ENCODE measurements at regions not wholly inside any gene's neighbourhood (a gene's known extent, or its start where the extent isn't known, plus 50 kb on each side); places are given as distances from the start of the nearest gene placed in this dataset.

DNA sequence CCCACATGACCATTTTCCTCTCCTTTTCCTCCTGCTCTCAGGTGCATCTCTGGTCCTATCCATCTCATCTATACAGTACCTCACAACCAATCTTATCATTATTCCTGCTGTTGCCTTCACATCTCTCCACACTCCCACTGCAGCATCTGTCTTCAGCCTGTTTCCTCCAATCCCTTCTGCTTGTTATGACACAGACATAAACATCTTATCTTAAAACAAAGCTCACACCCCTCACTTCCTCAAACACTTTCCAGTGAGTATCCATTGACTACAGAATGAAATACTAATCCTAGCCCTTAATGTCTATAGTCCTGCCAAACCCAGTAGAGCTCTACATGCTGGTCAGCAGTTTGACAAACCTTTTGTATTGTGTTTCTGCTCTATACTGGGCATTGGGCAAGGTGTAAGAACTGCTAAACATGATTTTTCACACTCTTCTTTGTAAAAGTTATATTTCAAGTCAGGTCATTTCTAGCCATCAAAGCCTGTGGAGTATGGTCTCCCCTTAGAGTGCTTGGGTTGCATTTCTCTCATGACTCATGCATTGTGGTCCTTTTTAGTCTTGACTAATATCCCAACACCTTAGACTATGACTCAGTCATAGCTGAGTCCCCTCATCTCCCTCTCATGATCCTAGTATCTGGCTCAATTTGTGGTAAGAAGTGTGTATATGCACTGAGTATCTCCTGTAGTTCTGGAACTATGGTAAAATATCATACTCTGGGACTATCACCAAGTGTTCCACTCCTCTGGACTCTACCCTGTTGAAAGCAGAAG, 187.0 kb downstream of the CYRIA start:
- TF ChIP-seq, protein P1, sequence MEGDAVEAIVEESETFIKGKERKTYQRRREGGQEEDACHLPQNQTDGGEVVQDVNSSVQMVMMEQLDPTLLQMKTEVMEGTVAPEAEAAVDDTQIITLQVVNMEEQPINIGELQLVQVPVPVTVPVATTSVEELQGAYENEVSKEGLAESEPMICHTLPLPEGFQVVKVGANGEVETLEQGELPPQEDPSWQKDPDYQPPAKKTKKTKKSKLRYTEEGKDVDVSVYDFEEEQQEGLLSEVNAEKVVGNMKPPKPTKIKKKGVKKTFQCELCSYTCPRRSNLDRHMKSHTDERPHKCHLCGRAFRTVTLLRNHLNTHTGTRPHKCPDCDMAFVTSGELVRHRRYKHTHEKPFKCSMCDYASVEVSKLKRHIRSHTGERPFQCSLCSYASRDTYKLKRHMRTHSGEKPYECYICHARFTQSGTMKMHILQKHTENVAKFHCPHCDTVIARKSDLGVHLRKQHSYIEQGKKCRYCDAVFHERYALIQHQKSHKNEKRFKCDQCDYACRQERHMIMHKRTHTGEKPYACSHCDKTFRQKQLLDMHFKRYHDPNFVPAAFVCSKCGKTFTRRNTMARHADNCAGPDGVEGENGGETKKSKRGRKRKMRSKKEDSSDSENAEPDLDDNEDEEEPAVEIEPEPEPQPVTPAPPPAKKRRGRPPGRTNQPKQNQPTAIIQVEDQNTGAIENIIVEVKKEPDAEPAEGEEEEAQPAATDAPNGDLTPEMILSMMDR (conservative IDR thresholded peaks at IDR 0.05): no peak
- Mint-ChIP-seq H3K36me3 (no peaks in the 10 kb centered on the region), H3K9me3 (no peaks in the 10 kb centered on the region), H3K4me3 (no peak overlapping the region), H3K27ac (no peak overlapping the region), H3K27me3 (peaks cover 7% of the 10 kb centered on the region), H3K4me1 (ENCODE audit: unreplicated experiment) (peaks cover 4% of the 10 kb centered on the region)
- DNase-seq (ENCODE audit: extremely low spot score, unreplicated experiment): no peak

DNA sequence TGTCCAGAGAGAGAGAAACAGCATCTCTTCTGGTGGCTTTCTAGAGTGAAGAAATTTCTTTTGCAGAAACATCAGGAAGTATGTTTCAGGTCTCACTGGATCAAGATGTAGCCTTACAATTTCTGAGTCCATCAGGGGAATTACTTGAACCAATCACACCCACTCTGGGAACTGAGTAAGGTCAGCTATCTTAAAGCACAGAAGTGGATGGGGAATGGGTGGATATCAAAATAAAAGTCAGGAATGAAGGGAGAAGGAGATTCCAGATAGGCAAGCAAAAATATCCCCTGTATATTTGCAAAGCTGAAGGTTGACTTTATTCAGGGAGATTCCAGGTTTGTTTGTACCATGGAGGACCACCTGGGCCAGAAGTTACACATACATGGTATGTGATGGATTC, 188.0 kb downstream of the CYRIA start:
- Mint-ChIP-seq H3K27ac (no peak overlapping the region), H3K4me3 (no peak overlapping the region), H3K4me1 (ENCODE audit: unreplicated experiment) (peaks cover 4% of the 10 kb centered on the region), H3K27me3 (peaks cover 7% of the 10 kb centered on the region), H3K36me3 (no peaks in the 10 kb centered on the region), H3K9me3 (no peaks in the 10 kb centered on the region)
- TF ChIP-seq, protein P1 (conservative IDR thresholded peaks at IDR 0.05): no peak
- no peak for DNase-seq (ENCODE audit: extremely low spot score, unreplicated experiment)

DNA sequence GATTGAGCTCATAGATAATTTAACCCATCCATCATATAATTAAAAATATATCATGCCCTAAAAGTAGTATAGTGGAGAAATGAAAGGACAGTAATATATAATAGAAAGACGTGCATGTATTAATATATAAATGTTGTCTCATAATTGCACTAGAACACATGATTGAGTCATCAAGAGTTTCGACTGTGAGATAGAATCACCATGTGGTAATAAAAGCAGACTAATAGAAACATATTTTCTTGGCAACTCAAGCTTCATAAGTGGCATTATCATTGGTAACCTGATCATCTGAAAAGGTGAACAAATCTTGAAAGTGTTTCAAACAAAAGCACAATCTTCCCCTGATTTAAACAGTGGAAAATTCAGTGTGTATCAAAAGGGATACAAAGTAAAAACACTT, 188.8 kb downstream of the CYRIA start:
- TF ChIP-seq, protein P1 (conservative IDR thresholded peaks at IDR 0.05): no peak

DNA sequence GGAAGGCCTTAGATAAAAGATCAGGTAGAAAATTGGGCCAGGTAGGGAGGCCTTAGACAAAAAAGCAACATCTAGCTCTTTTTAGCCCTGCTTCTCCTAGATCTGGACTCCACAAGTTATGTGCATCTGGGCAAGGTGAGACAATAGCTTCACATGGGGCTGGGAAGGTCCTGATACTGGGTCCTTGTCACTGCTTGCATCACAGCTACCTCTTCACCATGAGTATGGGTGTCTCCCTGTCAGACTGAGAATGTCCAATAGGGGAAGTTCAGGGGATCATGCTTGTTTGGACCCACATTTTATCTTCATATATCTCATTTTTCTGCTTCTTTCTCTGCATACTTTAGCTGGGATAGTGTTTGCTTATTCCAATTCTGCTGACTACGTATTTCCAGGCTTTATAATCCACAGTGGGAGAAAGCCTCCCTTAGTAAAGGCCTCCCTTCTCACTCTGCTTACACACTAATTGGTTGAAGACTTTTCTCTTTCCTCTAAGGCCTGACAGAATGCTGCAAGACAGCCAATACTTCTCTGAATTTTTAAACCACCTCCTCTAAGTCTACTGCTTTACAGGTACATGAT, 189.6 kb downstream of the CYRIA start:
- Mint-ChIP-seq H3K9me3 (no peaks in the 10 kb centered on the region), H3K4me3 (no peak overlapping the region), H3K36me3 (no peaks in the 10 kb centered on the region), H3K27ac (no peak overlapping the region), H3K4me1 (ENCODE audit: unreplicated experiment) (peaks cover 4% of the 10 kb centered on the region), H3K27me3 (peaks cover 6% of the 10 kb centered on the region)
- TF ChIP-seq, protein P1 (conservative IDR thresholded peaks at IDR 0.05): no peak
- no peak for DNase-seq (ENCODE audit: extremely low spot score, unreplicated experiment)

More for the DNA sequence above, 188.8 kb downstream of the CYRIA start:
- Mint-ChIP-seq H3K27me3 (peaks cover 7% of the 10 kb centered on the region), H3K36me3 (no peaks in the 10 kb centered on the region), H3K27ac (no peak overlapping the region), H3K4me1 (ENCODE audit: unreplicated experiment) (peaks cover 4% of the 10 kb centered on the region), H3K4me3 (no peak overlapping the region), H3K9me3 (no peaks in the 10 kb centered on the region)
- no peak for DNase-seq (ENCODE audit: extremely low spot score, unreplicated experiment)

DNA sequence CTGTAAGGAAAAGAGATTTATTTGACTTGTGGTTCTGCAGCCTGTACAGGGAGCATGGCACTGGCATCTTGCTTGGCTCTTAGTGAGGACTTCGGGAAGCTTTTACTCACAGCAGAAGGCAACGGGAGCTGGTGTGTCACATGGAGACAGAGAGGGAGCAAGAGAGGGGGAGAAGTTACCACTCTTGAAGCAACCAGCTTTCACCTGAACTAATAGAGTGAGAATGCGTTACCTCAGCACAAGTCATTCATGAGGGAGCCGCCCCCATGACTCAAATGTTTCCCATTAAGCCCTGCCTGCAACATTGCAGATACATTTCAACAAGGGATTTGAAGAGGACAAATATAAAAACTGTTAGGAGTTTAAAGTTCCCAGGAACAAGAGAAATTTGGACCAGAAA, 190.0 kb downstream of the CYRIA start:
- Mint-ChIP-seq H3K9me3 (no peaks in the 10 kb centered on the region), H3K4me1 (ENCODE audit: unreplicated experiment) (peaks cover 4% of the 10 kb centered on the region), H3K36me3 (no peaks in the 10 kb centered on the region), H3K4me3 (no peak overlapping the region), H3K27ac (no peak overlapping the region), H3K27me3 (peaks cover 4% of the 10 kb centered on the region)
- TF ChIP-seq, protein P1 (conservative IDR thresholded peaks at IDR 0.05): no peak
- no peak for DNase-seq (ENCODE audit: extremely low spot score, unreplicated experiment)

All from type B pancreatic cell (in vitro differentiated cells).